ENCODE measurements at regions not wholly inside any gene's neighbourhood (a gene's known extent, or its start where the extent isn't known, plus 50 kb on each side); places are given as distances from the start of the nearest gene placed in this dataset.
"Not testable (repeated sequence)": the region's sequence is repeated elsewhere in the genome, so short reads cannot be mapped to it uniquely, and the experiment has no call there.

DNA sequence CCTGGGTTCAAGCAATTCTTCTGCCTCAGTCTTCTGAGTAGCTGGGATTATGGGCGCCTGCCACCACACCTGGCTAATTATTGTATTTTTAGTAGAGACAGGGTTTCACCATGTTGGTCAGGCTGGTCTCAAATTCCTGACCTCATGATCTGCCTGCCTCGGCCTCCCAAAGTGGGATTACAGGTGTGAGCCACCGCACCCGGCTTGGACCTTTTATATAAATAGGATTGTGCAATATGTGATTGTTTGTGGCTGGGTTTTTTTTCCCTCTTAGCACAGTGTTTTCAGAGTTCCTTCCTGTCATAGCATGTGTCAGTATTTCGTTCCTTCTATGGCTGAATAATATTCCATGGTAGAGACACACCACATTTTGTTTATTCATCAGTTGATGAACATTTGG, 65.8 kb upstream of the VKORC1L1 start:
- DNase-seq = not testable (repeated sequence)

GRCh38 chr7:65809259-65809981, 63.5 kb upstream of the VKORC1L1 start:
- no peak for DNase-seq

- no peak for DNase-seq
These were observed 62.9 kb upstream of the VKORC1L1 start for GRCh38 chr7:65809982-65810288.

GRCh38 chr7:65812281-65812680, 60.6 kb upstream of the VKORC1L1 start:
- no peak for DNase-seq

DNA sequence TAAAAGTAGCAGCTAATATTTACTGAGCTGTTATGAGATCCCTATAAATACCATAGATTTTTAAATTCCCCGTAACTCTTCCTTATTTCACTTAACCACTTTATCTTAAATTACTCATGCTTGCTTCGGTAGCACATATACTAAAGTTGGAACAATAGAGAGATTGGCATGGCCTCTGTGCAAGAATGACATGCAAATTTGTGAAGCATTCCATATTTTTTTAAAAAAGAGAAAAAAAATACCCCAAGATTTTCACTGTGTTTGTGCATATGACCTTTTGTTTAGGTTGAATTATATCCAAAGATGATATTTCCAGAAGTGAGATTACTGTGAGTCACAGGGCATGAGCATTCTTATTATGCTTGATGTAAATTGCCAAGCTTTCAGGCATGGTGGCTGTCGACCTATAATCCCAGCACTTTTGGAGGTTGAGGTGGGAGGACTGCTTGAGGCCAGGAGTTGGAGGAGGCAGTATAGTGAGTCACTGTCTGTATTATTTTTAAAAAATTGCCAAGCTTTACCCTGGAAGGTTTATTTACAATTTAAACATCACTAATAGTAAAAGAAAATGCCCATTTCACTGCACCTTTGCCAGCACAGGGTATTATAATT, 58.2 kb upstream of the VKORC1L1 start:
- not testable (repeated sequence) for DNase-seq

DNA sequence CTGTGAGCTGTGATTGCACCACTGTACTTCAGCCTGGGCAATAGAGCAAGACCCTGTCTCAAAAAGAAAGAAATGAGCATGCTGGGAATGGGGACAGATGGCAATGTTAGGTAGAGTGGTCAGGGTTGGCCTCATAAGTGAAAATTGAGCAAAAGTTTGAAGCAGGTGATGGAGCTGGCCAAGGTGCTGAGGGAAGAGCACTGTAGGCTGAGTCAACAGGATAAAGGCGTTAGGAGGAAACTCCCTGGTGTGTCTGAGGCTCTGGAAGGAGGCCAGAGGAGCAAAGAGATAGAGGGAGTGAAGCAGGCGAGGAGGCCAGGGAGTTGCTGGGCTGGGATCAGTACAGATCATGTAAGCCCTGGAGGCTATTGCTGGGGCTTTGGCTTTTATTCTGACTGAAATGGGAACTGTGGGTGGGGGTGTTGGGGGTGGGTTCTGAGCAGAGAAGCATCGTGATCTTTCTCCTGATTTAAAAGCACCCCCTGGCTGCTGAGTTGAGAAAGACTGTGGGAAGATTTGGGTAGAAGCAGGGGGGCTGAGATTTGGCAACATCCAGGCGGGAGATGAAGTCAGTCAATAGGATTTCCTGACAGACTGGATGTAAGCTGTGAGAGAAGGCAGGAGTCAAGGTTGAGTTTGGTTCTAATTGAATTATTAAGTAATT, 52.5 kb upstream of the VKORC1L1 start:
- DNase-seq = peak in 1 of 2 donors; percentile 19

Data from inflammatory macrophage (primary cell).